Spleen (tissue), 11 donors: ENCODE measurements at regions not wholly inside any gene's neighbourhood (a gene's known extent, or its start where the extent isn't known, plus 50 kb on each side); places are given as distances from the start of the nearest gene placed in this dataset.

ENCODE experiments used
- DNase-seq: peaks from one replicate; pipeline ENCODE4 v3.0.0-alpha.2; 2020
- H3K27ac ChIP-seq, 8 donors: fragments of 200-600 bp; sonication (generic) in 7 of 8; 1 replicate in 4 of 8; 2 replicates in 4 of 8; pipeline versions ENCODE4 v1.5.0 to v1.8.0; 2016 to 2021; ENCODE audit warnings: inconsistent platforms in 4 of 8, mild to moderate bottlenecking in 4 of 8, moderate library complexity in 1 of 8
- H3K27me3 ChIP-seq, 7 donors: fragments of 200-600 bp; sonication (generic) in 6 of 7; replicated peaks in 1 of 7; 1 replicate in 4 of 7; 2 replicates in 3 of 7; pipeline versions ENCODE4 v1.5.0 to v1.8.0; 2016 to 2021; ENCODE audit warnings: inconsistent platforms in 3 of 7, mild to moderate bottlenecking in 1 of 7
- H3K36me3 ChIP-seq, 6 donors: fragments of 200-600 bp; sonication (generic) in 5 of 6; 1 replicate in 4 of 6; 2 replicates in 2 of 6; pipeline versions ENCODE4 v1.5.0 to v1.8.0; 2016 to 2021; ENCODE audit warnings: inconsistent platforms in 2 of 6
- H3K4me1 ChIP-seq, 6 donors: fragments of 200-600 bp; sonication (generic) in 5 of 6; 1 replicate in 3 of 6; 2 replicates in 3 of 6; pipeline versions ENCODE4 v1.5.0 to v1.8.0; 2016 to 2021; ENCODE audit warnings: inconsistent platforms in 3 of 6
- H3K4me3 ChIP-seq, 8 donors: fragments of 200-600 bp; sonication (generic) in 7 of 8; 1 replicate in 4 of 8; 2 replicates in 4 of 8; pipeline versions ENCODE4 v1.5.0 to v1.8.0; 2016 to 2021; ENCODE audit warnings: inconsistent platforms in 4 of 8, mild to moderate bottlenecking in 4 of 8, moderate library complexity in 2 of 8
- H3K9me3 ChIP-seq, 8 donors: fragments of 200-600 bp; sonication (generic) in 7 of 8; 1 replicate in 4 of 8; 2 replicates in 4 of 8; pipeline versions ENCODE4 v1.5.0 to v1.8.0; 2016 to 2021; ENCODE audit warnings: inconsistent platforms in 4 of 8
- POLR2A ChIP-seq, 3 donors: fragments of 450-650 bp; IDR thresholded peaks; one replicate each; pipeline ENCODE4 v1.5.1; 2017; ENCODE audit warnings: antibody characterized with exemption in 3 of 3, mild to moderate bottlenecking in 1 of 3
- POLR2AphosphoS5 ChIP-seq, 3 donors: sonication (generic); formaldehyde crosslinking; IDR thresholded peaks; one replicate each; pipeline ENCODE4 v1.5.1; 2017; ENCODE audit warnings: antibody characterized with exemption in 3 of 3
- WGBS, 5 donors: extraction: QIAGEN DNeasy Blood & Tissue Kit in 3 of 5; methylation state at CpG; one replicate each; pipeline versions ENCODE4 v1.1.5 to v1.1.7; 2013 to 2018; 5-methylcytosine and 5-hydroxymethylcytosine counted together
- intact Hi-C: fragments of 100-400 bp; cut with DNase I; formaldehyde crosslinking; loops from one replicate; pipeline ENCODE4 v1.15.0; 2023; ENCODE audit warnings: low total_unique reads
- TF ChIP-seq, protein P1 (sequence below), 11 experiments: fragments of 200-600 bp in 7 of 11; fragments of 450-650 bp in 4 of 11; sonication (generic) in 4 of 11; IDR thresholded peaks in 8 of 11; conservative IDR thresholded peaks in 3 of 11; 1 replicate in 7 of 11; 2 replicates in 4 of 11; pipeline versions ENCODE4 v1.4.0 to v1.8.0; 2016 to 2021; ENCODE audit warnings: antibody characterized with exemption in 11 of 11, inconsistent platforms in 4 of 11, mild to moderate bottlenecking in 1 of 11
- donor health status: healthy with polysubstance abuse.
- donor health status: DM: no; HTN: no; CAD: no; lungs with moderate emphysema.
- donor health status: DM: no; HTN: no; CAD: no.
- donor health status: Bipolar disorder and iron deficiency.
- donor health status: healthy.
- donor health status: DM: no; HTN: no; CAD: no.
- donor health status: DM: yes; HTN: yes; CAD: no.

DNA sequence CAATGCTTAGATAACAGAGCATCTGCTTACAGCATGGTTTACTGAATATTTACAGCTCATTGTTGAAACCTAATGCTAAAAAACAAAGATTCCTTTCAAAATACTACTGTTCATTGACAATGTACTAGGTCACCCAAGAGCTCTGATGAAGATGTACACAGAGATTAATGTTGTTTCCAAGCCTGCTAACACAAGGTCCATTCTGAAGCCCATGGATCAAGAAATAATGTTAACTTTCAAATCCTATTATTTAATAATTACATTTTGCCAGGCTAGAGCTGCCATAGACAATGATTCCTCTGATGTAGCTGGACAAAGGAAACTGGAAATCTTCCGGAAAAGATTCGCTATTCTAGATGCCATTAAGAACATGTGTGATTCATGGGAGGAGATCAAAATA is 355.6 kb downstream of the TENT5A start:
- DNase-seq: no peak
- Histone ChIP-seq H3K36me3 (no peaks in the 10 kb centered on the region), H3K9me3 (peaks cover 0 to 19% (median 11%) of the 10 kb centered on the region in 8 donors), H3K27ac (no peak overlapping the region), H3K4me3 (no peak overlapping the region), H3K27me3 (no peaks in the 10 kb centered on the region), H3K4me1 (no peaks in the 10 kb centered on the region)
- intact Hi-C loops: no loop called here
- 87 to 98% (median 94%) methylated on average over 2 of the region's 2 CpGs for WGBS, 5 donors
- TF ChIP-seq POLR2AphosphoS5 (IDR thresholded peaks at IDR 0.05) (no peak), POLR2A (IDR thresholded peaks at IDR 0.05) (no peak)
- TF ChIP-seq, protein P1, sequence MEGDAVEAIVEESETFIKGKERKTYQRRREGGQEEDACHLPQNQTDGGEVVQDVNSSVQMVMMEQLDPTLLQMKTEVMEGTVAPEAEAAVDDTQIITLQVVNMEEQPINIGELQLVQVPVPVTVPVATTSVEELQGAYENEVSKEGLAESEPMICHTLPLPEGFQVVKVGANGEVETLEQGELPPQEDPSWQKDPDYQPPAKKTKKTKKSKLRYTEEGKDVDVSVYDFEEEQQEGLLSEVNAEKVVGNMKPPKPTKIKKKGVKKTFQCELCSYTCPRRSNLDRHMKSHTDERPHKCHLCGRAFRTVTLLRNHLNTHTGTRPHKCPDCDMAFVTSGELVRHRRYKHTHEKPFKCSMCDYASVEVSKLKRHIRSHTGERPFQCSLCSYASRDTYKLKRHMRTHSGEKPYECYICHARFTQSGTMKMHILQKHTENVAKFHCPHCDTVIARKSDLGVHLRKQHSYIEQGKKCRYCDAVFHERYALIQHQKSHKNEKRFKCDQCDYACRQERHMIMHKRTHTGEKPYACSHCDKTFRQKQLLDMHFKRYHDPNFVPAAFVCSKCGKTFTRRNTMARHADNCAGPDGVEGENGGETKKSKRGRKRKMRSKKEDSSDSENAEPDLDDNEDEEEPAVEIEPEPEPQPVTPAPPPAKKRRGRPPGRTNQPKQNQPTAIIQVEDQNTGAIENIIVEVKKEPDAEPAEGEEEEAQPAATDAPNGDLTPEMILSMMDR (IDR thresholded peaks at IDR 0.05 in 8 of 11, conservative IDR thresholded peaks at IDR 0.05 in 3 of 11): no peak

DNA sequence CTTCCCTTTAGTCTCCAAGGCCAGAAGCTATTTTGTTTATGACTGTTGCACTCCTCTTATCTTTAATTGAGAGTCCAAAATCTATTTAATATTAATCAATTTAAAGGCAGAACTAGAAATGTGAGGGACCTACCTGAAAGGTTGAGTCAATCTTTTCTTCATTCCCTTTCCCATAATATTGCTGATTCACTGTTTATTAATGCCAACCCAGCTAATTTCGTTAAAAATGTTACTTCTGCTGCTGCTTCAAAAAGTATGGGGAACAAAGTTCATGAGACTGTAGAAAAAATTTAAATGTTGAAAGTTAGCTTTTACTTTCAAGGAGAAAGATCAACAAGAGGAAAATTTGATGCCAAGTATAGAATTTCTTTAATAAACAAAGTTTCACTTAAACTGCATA is 365.3 kb downstream of the TENT5A start:
- Histone ChIP-seq H3K36me3 (no peaks in the 10 kb centered on the region), H3K4me3 (no peak overlapping the region), H3K4me1 (no peaks in the 10 kb centered on the region), H3K9me3 (peaks cover 0 to 15% (median 4%) of the 10 kb centered on the region in 8 donors), H3K27ac (no peak overlapping the region), H3K27me3 (no peaks in the 10 kb centered on the region)
- DNase-seq: no peak
- TF ChIP-seq POLR2A (IDR thresholded peaks at IDR 0.05) (no peak), POLR2AphosphoS5 (IDR thresholded peaks at IDR 0.05) (no peak)
- TF ChIP-seq, protein P1 (IDR thresholded peaks at IDR 0.05 in 8 of 11, conservative IDR thresholded peaks at IDR 0.05 in 3 of 11): no peak
- 50 to 65% (median 55%) methylated on average over 1 of the region's 1 CpG for WGBS, 5 donors
- intact Hi-C loops: no loop called here

DNA sequence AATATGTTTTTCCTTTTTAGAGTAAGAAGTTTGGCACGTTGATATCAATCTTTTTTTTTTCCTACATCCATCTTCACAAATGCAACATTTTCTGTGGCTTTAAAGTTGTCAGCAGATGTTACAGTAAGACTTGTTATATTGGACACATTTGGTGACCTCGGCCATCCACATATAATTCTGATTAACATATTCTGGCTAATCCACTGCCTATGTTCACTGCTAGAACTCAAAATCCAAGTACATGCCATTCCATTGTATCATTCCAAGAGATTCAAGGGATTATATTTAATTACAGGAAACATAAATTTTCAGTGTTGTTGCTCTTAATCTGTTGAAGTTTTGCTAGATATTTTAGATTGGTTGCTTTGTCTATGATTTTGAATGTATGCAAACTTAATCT is 367.6 kb downstream of the TENT5A start:
- Histone ChIP-seq H3K4me3 (no peak overlapping the region), H3K9me3 (peaks cover 0 to 7% (median 0%) of the 10 kb centered on the region in 8 donors), H3K4me1 (no peaks in the 10 kb centered on the region), H3K36me3 (no peaks in the 10 kb centered on the region), H3K27ac (no peak overlapping the region), H3K27me3 (no peaks in the 10 kb centered on the region)
- WGBS, 5 donors: 69 to 79% (median 76%) methylated on average over 2 of the region's 2 CpGs
- DNase-seq: no peak
- TF ChIP-seq, protein P1 (IDR thresholded peaks at IDR 0.05 in 8 of 11, conservative IDR thresholded peaks at IDR 0.05 in 3 of 11): no peak
- TF ChIP-seq POLR2AphosphoS5 (IDR thresholded peaks at IDR 0.05): no peak
- no peak for TF ChIP-seq POLR2A (IDR thresholded peaks at IDR 0.05)
- intact Hi-C loops: no loop called here

DNA sequence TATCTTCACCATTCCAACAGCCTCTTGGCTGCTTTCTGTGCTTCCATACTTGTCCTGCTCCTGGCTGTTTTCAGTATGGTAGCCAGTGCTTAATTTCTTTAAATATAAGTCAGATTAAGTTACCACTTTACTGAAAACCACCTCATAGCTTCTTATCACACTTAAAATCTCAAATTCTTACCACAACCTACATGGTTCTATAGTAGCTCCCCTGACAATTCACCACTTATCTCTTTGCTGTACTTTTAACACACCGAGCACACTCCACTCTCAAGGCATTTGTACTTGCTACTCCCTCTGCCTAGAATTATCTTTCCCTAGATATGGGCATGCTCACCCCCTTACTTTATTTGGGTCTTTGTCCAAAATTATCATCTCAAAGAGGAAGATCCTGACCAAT is 369.0 kb downstream of the TENT5A start:
- DNase-seq: no peak
- no peaks in the 10 kb centered on the region for H3K27me3 ChIP-seq
- H3K4me3 ChIP-seq: no peak overlapping the region
- no peak overlapping the region for H3K27ac ChIP-seq
- no peaks in the 10 kb centered on the region for H3K4me1 ChIP-seq
- TF ChIP-seq, protein P1 (IDR thresholded peaks at IDR 0.05 in 8 of 11, conservative IDR thresholded peaks at IDR 0.05 in 3 of 11): no peak
- TF ChIP-seq POLR2A (IDR thresholded peaks at IDR 0.05) (no peak), POLR2AphosphoS5 (IDR thresholded peaks at IDR 0.05) (no peak)
- intact Hi-C loops: no loop called here
- WGBS, 5 donors: 71 to 85% (median 78%) methylated on average over 1 of the region's 1 CpG
- H3K9me3 ChIP-seq: peaks cover 0 to 7% (median 0%) of the 10 kb centered on the region in 8 donors
- H3K36me3 ChIP-seq: no peaks in the 10 kb centered on the region
